Keratinocyte (primary cell): ENCODE measurements at regions not wholly inside any gene's neighbourhood (a gene's known extent, or its start where the extent isn't known, plus 50 kb on each side); places are given as distances from the start of the nearest gene placed in this dataset.

Source experiments
- DNase-seq: peaks from one replicate; pipeline ENCODE4 v3.0.0-alpha.2; 2011; ENCODE audit warnings: low read depth, missing footprints, low spot score
- FAIRE-seq: peaks from 2 replicates; lab custom pipeline; 2011; peaks lifted over from hg19 to GRCh38; lab: Jason Lieb, UNC
- H2AFZ ChIP-seq: 2 replicates; pipeline ENCODE4 v1.6.0; 2012; ENCODE audit warnings: low read length, control low read depth, inconsistent platforms; ENCODE audit not compliant: control insufficient read depth
- H3K27ac ChIP-seq: 2 replicates; pipeline ENCODE4 v1.5.1; 2011; ENCODE audit warnings: low read length; ENCODE audit not compliant: control insufficient read depth, insufficient read depth
- H3K27me3 ChIP-seq: 3 replicates; pipeline ENCODE4 v1.6.0; 2011; ENCODE audit warnings: low read length; ENCODE audit not compliant: control insufficient read depth, insufficient read depth; ENCODE audit errors: extremely low read depth
- H3K36me3 ChIP-seq, 2 experiments: 2 replicates in 1 of 2; 3 replicates in 1 of 2; pipeline ENCODE4 v1.5.1; 2011; ENCODE audit warnings: low read length in 2 of 2, mild to moderate bottlenecking in 1 of 2; ENCODE audit not compliant: control insufficient read depth in 2 of 2, insufficient read depth in 2 of 2; ENCODE audit errors: extremely low read depth in 1 of 2
- H3K4me1 ChIP-seq: 3 replicates; pipeline ENCODE4 v1.5.1; 2011; ENCODE audit warnings: low read length; ENCODE audit not compliant: control insufficient read depth, insufficient read depth; ENCODE audit errors: extremely low read depth
- H3K4me2 ChIP-seq: 3 replicates; pipeline ENCODE4 v1.6.0; 2011; ENCODE audit warnings: low read depth, low read length; ENCODE audit not compliant: control insufficient read depth, insufficient read depth; ENCODE audit errors: extremely low read depth
- H3K4me3 ChIP-seq, 3 experiments: fragments of 200-600 bp in 1 of 3; sonication (generic) in 1 of 3; 2 replicates in 2 of 3; 3 replicates in 1 of 3; pipeline ENCODE4 v1.5.1; 2011 to 2016; ENCODE audit warnings: low read length in 3 of 3, mild to moderate bottlenecking in 3 of 3, control low read depth in 2 of 3, inconsistent platforms in 1 of 3, low read depth in 1 of 3, mixed read lengths in 1 of 3, mixed run types in 1 of 3, moderate library complexity in 1 of 3; ENCODE audit not compliant: control insufficient read depth in 2 of 3, insufficient read depth in 2 of 3; ENCODE audit errors: extremely low read depth in 1 of 3
- H3K79me2 ChIP-seq: 2 replicates; pipeline ENCODE4 v1.6.0; 2012; ENCODE audit warnings: low read length; ENCODE audit not compliant: control insufficient read depth, insufficient read depth
- H3K9ac ChIP-seq: 3 replicates; pipeline ENCODE4 v1.6.0; 2011; ENCODE audit warnings: low read length; ENCODE audit not compliant: control insufficient read depth, insufficient read depth; ENCODE audit errors: extremely low read depth
- H3K9me1 ChIP-seq: 3 replicates; pipeline ENCODE4 v1.6.0; 2011; ENCODE audit warnings: low read length; ENCODE audit not compliant: control insufficient read depth, insufficient read depth; ENCODE audit errors: extremely low read depth
- H3K9me3 ChIP-seq: 2 replicates; pipeline ENCODE4 v1.5.1; 2012; ENCODE audit warnings: low read depth, low read length; ENCODE audit not compliant: control insufficient read depth
- H4K20me1 ChIP-seq: 3 replicates; pipeline ENCODE4 v1.6.0; 2011; ENCODE audit warnings: low read length; ENCODE audit not compliant: control insufficient read depth, insufficient read depth; ENCODE audit errors: extremely low read depth
- EZH2 ChIP-seq: IDR thresholded peaks from one replicate; pipeline ENCODE4 v1.6.1; 2012; ENCODE audit warnings: inconsistent platforms, mild to moderate bottlenecking, low read length, moderate library complexity
- dilution Hi-C: fragments of 300-500 bp; cut with MboI; formaldehyde crosslinking; loops from one replicate; pipeline ENCODE4 v1.7.0; 2020; ENCODE audit warnings: low sequenced_read_pairs; ENCODE audit not compliant: extremely low pct_ligation_motif_present
- TF ChIP-seq, protein P1 (sequence below), 3 experiments: IDR thresholded peaks in 1 of 3; conservative IDR thresholded peaks in 1 of 3; optimal IDR thresholded peaks in 1 of 3; 2 replicates in 2 of 3; 3 replicates in 1 of 3; pipeline versions ENCODE3 to v1.5.1; 2011; ENCODE audit warnings: low read length in 3 of 3, mild to moderate bottlenecking in 3 of 3, moderate library complexity in 2 of 3, control low read depth in 1 of 3, inconsistent platforms in 1 of 3; ENCODE audit not compliant: insufficient read depth in 2 of 3; ENCODE audit errors: extremely low read depth in 1 of 3

DNA sequence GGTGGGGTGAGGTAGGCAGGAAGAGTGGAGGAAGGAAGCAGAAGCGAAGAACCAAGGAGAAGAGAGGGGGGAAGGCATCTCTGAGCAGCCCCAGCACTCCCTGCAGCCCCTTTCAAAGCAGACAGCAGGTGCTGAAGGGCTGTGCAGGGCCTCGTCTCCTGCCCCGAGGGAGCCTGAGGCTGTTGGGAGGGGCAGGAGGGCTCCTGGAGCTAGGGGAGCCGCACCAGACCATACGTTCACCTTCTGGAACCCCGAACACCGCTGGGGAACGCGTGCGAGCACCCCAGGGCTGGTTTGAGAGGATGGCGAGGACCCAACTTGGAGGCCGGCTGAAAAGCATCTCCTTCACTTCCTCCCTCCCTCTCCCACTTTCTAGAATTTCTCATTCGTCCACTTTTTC lies 259.8 kb downstream of the FAM43A start:
- no peaks in the 10 kb centered on the region for H3K9me3 ChIP-seq

DNA sequence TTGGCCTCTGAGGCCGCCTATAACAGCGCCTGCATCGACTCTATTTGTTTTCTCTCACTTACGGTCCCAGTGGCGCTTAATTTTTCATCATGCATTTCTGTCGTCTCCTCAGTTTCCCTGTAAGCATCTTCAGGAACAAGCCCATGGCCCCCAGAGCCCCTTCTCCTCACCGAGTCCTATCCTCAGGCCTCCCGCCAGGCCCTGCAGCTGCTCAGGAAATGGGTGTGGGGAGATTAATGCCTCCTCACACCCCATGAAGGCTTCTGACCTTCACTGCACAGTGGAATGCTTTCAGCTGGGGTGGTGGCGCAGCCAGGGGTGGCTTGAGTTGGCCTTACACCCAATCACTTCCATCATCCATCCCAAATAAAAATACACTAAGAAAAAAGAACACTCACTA lies 260.4 kb downstream of the FAM43A start:
- dilution Hi-C loops: no loop called here
- no peaks in the 10 kb centered on the region for H3K36me3 ChIP-seq
- no peak overlapping the region for H3K9ac ChIP-seq
- H4K20me1 ChIP-seq: no peaks in the 10 kb centered on the region
- H3K4me3 ChIP-seq: no peak overlapping the region
- H2AFZ ChIP-seq: no peak overlapping the region
- H3K27ac ChIP-seq: no peak overlapping the region
- H3K4me2 ChIP-seq: no peak overlapping the region
- no peaks in the 10 kb centered on the region for H3K79me2 ChIP-seq
- H3K9me1 ChIP-seq: no peaks in the 10 kb centered on the region
- peaks cover 8% of the 10 kb centered on the region for H3K27me3 ChIP-seq
- TF ChIP-seq, protein P1, sequence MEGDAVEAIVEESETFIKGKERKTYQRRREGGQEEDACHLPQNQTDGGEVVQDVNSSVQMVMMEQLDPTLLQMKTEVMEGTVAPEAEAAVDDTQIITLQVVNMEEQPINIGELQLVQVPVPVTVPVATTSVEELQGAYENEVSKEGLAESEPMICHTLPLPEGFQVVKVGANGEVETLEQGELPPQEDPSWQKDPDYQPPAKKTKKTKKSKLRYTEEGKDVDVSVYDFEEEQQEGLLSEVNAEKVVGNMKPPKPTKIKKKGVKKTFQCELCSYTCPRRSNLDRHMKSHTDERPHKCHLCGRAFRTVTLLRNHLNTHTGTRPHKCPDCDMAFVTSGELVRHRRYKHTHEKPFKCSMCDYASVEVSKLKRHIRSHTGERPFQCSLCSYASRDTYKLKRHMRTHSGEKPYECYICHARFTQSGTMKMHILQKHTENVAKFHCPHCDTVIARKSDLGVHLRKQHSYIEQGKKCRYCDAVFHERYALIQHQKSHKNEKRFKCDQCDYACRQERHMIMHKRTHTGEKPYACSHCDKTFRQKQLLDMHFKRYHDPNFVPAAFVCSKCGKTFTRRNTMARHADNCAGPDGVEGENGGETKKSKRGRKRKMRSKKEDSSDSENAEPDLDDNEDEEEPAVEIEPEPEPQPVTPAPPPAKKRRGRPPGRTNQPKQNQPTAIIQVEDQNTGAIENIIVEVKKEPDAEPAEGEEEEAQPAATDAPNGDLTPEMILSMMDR (optimal IDR thresholded peaks at IDR 0.05 in 1 of 3, IDR thresholded peaks at IDR 0.05 in 1 of 3, conservative IDR thresholded peaks at IDR 0.05 in 1 of 3; ENCODE audit: extremely low read depth in 1 of 3, insufficient read depth in 2 of 3, low read length in 3 of 3): no peak
- TF ChIP-seq EZH2: no peak
- DNase-seq: no peak
- H3K9me3 ChIP-seq: no peaks in the 10 kb centered on the region
- H3K4me1 ChIP-seq: no peaks in the 10 kb centered on the region
- no peak for FAIRE-seq

More for the DNA sequence above, 259.8 kb downstream of the FAM43A start:
- no peak overlapping the region for H3K4me2 ChIP-seq
- no peak overlapping the region for H3K4me3 ChIP-seq
- DNase-seq (no peak), FAIRE-seq (no peak)
- H3K27me3 ChIP-seq: peaks cover 8% of the 10 kb centered on the region
- H3K4me1 ChIP-seq: no peaks in the 10 kb centered on the region
- H3K27ac ChIP-seq: no peak overlapping the region
- H3K79me2 ChIP-seq: no peaks in the 10 kb centered on the region
- no peak overlapping the region for H3K9ac ChIP-seq
- no peaks in the 10 kb centered on the region for H3K36me3 ChIP-seq
- dilution Hi-C loops: no loop called here
- TF ChIP-seq EZH2: no peak
- TF ChIP-seq, protein P1 (optimal IDR thresholded peaks at IDR 0.05 in 1 of 3, IDR thresholded peaks at IDR 0.05 in 1 of 3, conservative IDR thresholded peaks at IDR 0.05 in 1 of 3; ENCODE audit: extremely low read depth in 1 of 3, insufficient read depth in 2 of 3, low read length in 3 of 3): no peak
- no peaks in the 10 kb centered on the region for H4K20me1 ChIP-seq
- no peaks in the 10 kb centered on the region for H3K9me1 ChIP-seq
- H2AFZ ChIP-seq: no peak overlapping the region
